K562 (cell line): ENCODE measurements at regions not wholly inside any gene's neighbourhood (a gene's known extent, or its start where the extent isn't known, plus 50 kb on each side); places are given as distances from the start of the nearest gene placed in this dataset.
A peak's percentile ranks its signal among the peaks of the same experiment; 100 is the strongest.

Experiments
- ATF2 ChIP-seq: sonication (generic); formaldehyde crosslinking; IDR thresholded peaks from 2 replicates; pipeline ENCODE4 v1.8.1; 2022; ENCODE audit warnings: missing genetic modification reagents
- BMI1 ChIP-seq: fragments of 150-350 bp; IDR thresholded peaks from 2 replicates; pipeline ENCODE4 v1.6.1; 2014; ENCODE audit warnings: low read length
- CBX3 ChIP-seq, 2 experiments: IDR thresholded peaks; 1 replicate in 1 of 2; 2 replicates in 1 of 2; pipeline ENCODE4 v1.6.1; 2012; ENCODE audit warnings: inconsistent platforms in 2 of 2, low read length in 2 of 2, borderline replicate concordance in 1 of 2, control low read depth in 1 of 2
- CREB5 ChIP-seq: fragments of 250-450 bp; sonication (Bioruptor Pico); IDR thresholded peaks from 2 replicates; pipeline ENCODE4 v1.5.0; 2020; ENCODE audit warnings: mild to moderate bottlenecking
- DMBX1 ChIP-seq: fragments of 250-450 bp; sonication (Bioruptor Pico); IDR thresholded peaks from 2 replicates; pipeline ENCODE4 v1.8.0; 2022; ENCODE audit warnings: inconsistent platforms, mild to moderate bottlenecking, moderate library complexity, borderline replicate concordance
- FOXA3 ChIP-seq, 2 experiments: fragments of 450-650 bp in 1 of 2; sonication (generic) in 1 of 2; formaldehyde crosslinking; IDR thresholded peaks in 1 of 2; conservative IDR thresholded peaks in 1 of 2; 2 replicates each; pipeline versions ENCODE4 v1.4.0 to v1.8.0; 2020 to 2022; ENCODE audit warnings: mild to moderate bottlenecking in 2 of 2, missing genetic modification reagents in 1 of 2
- ILF3 ChIP-seq: fragments of 450-650 bp; IDR thresholded peaks from 2 replicates; pipeline ENCODE4 v1.6.1; 2018; ENCODE audit warnings: antibody characterized with exemption, mild to moderate bottlenecking, moderate library complexity, borderline replicate concordance
- KAT2B ChIP-seq: IDR thresholded peaks from one replicate; pipeline ENCODE4 v1.6.1; 2012; ENCODE audit warnings: low read depth, mild to moderate bottlenecking, control low read depth, inconsistent platforms, low read length, moderate library complexity
- MNT ChIP-seq, 2 experiments: fragments of 450-650 bp; conservative IDR thresholded peaks; 2 replicates each; pipeline ENCODE4 v1.6.1; 2017; ENCODE audit warnings: mild to moderate bottlenecking in 2 of 2, moderate library complexity in 2 of 2
- MXI1 ChIP-seq: IDR thresholded peaks from 2 replicates; pipeline ENCODE4 v1.6.1; 2011; ENCODE audit warnings: low read depth, mild to moderate bottlenecking, improper control_type of control experiment, low read length
- NCOA2 ChIP-seq, 2 experiments: fragments of 450-650 bp; IDR thresholded peaks; 2 replicates each; pipeline ENCODE4 v1.6.1; 2018; ENCODE audit warnings: mild to moderate bottlenecking in 2 of 2, moderate library complexity in 1 of 2; ENCODE audit not compliant: partially characterized antibody in 2 of 2
- NELFE ChIP-seq: IDR thresholded peaks from 2 replicates; pipeline ENCODE4 v1.6.1; 2011; ENCODE audit warnings: mild to moderate bottlenecking; ENCODE audit not compliant: insufficient read depth, insufficient read length
- NR2C2 ChIP-seq, 2 experiments: fragments of 200-800 bp in 1 of 2; sonication (Bioruptor generic) in 1 of 2; sonication (generic) in 1 of 2; formaldehyde crosslinking in 1 of 2; IDR thresholded peaks; 2 replicates each; pipeline versions ENCODE4 v1.6.1 to v1.8.0; 2016 to 2022; ENCODE audit warnings: mild to moderate bottlenecking in 1 of 2, missing compliant biosample characterization in 1 of 2, missing genetic modification characterization in 1 of 2, missing genetic modification reagents in 1 of 2
- RFX5 ChIP-seq: IDR thresholded peaks from 2 replicates; pipeline ENCODE4 v1.6.1; 2011; ENCODE audit warnings: low read depth, mild to moderate bottlenecking, improper control_type of control experiment, low read length
- RFX7 ChIP-seq: fragments of 250-450 bp; sonication (Bioruptor Pico); IDR thresholded peaks from 2 replicates; pipeline ENCODE4 v1.5.1; 2021; ENCODE audit warnings: mild to moderate bottlenecking
- RHOXF2B ChIP-seq: fragments of 250-450 bp; sonication (Bioruptor Pico); conservative IDR thresholded peaks from 2 replicates; pipeline ENCODE4 v1.5.1; 2021
- ZBTB34 ChIP-seq: fragments of 250-450 bp; sonication (Bioruptor Pico); IDR thresholded peaks from 2 replicates; pipeline ENCODE4 v1.8.0; 2021; ENCODE audit warnings: mild to moderate bottlenecking, moderate library complexity
- ZNF583 ChIP-seq: fragments of 250-450 bp; sonication (Bioruptor Pico); IDR thresholded peaks from 2 replicates; pipeline ENCODE4 v1.4.0; 2020
- ZNF655 ChIP-seq: fragments of 250-450 bp; sonication (Bioruptor Pico); IDR thresholded peaks from 2 replicates; pipeline ENCODE4 v1.5.0; 2021
- ZNF785 ChIP-seq: fragments of 250-450 bp; sonication (Bioruptor Pico); IDR thresholded peaks from 2 replicates; pipeline ENCODE4 v1.4.0; 2020; ENCODE audit warnings: mild to moderate bottlenecking

GRCh38 chr17:47066841-47067682 is 88.0 kb upstream of the RPRML start (continued):
- TF ChIP-seq ATF2 (CRISPR knock-in tag) (no peak), ZBTB34 (CRISPR knock-in tag) (no peak), RHOXF2B (CRISPR knock-in tag) (no peak), CBX3 (IDR thresholded peaks at IDR 0.05; ENCODE audit: borderline replicate concordance in 1 of 2, low read length in 2 of 2) (peak in 1 of 2 experiments; percentile 88; a peak in 2 of 3 replicates), FOXA3 (CRISPR knock-in tag; conservative IDR thresholded peaks at IDR 0.05 in 1 of 2, IDR thresholded peaks at IDR 0.05 in 1 of 2) (no peak), DMBX1 (no peak), KAT2B (peak; percentile 76), RFX5 (no peak), NELFE (no peak), NCOA2 (IDR thresholded peaks at IDR 0.05; ENCODE audit: partially characterized antibody in 2 of 2) (no peak), NR2C2 (CRISPR knock-in tag; IDR thresholded peaks at IDR 0.05) (no peak), NR2C2 (tag; IDR thresholded peaks at IDR 0.05) (peak; percentile 77), ILF3 (no peak), ZNF583 (CRISPR knock-in tag) (no peak), MNT (conservative IDR thresholded peaks at IDR 0.05) (peak; percentile 54 to 85), RFX7 (CRISPR knock-in tag) (no peak), ZNF655 (no peak), CREB5 (no peak), ZNF785 (CRISPR knock-in tag) (no peak), MXI1 (no peak), BMI1 (no peak)
